Stimulated activated CD4-positive, alpha-beta T cell treated with anti-CD3 and anti-CD28 coated beads, Interleukin-2, amount 100 ng/mL, for 48 hours (primary cell): ENCODE measurements at regions not wholly inside any gene's neighbourhood (a gene's known extent, or its start where the extent isn't known, plus 50 kb on each side); places are given as distances from the start of the nearest gene placed in this dataset.

ENCODE experiments used
- DNase-seq, 2 donors: peaks; one replicate each; pipeline ENCODE4 v3.0.0-alpha.2; 2020

- DNase-seq: no peak
Observed at GRCh38 chr2:177154809-177155208, 57.8 kb upstream of the HNRNPA3 start.

GRCh38 chr2:177155631-177156030 lies 57.0 kb upstream of the HNRNPA3 start:
- DNase-seq: no peak

- no peak for DNase-seq
Observed at GRCh38 chr2:177161741-177162460, 50.7 kb upstream of the HNRNPA3 start.
